IMR-90 (cell line): ENCODE measurements at regions not wholly inside any gene's neighbourhood (a gene's known extent, or its start where the extent isn't known, plus 50 kb on each side); places are given as distances from the start of the nearest gene placed in this dataset.

Experiments
- CTCF ChIP-seq: conservative IDR thresholded peaks from 2 replicates; pipeline ENCODE4 v1.5.1; 2012; ENCODE audit warnings: mild to moderate bottlenecking, low read depth, low read length, improper control_type of control experiment
- ELK1 ChIP-seq: fragments of 150-350 bp; IDR thresholded peaks from 2 replicates; pipeline ENCODE4 v1.6.1; 2016; ENCODE audit warnings: low read depth, mild to moderate bottlenecking, low read length, moderate library complexity, borderline replicate concordance
- FOS ChIP-seq: fragments of 150-350 bp; IDR thresholded peaks from 2 replicates; pipeline ENCODE4 v1.6.1; 2016; ENCODE audit warnings: low read depth, low read length
- POLR2A ChIP-seq: IDR thresholded peaks from 2 replicates; pipeline ENCODE4 v1.6.1; 2012; ENCODE audit warnings: mild to moderate bottlenecking, low read depth, low read length
- RFX5 ChIP-seq: IDR thresholded peaks from 2 replicates; pipeline ENCODE4 v1.8.0; 2012; ENCODE audit warnings: low read depth, mild to moderate bottlenecking, low read length, moderate library complexity

- no peak for TF ChIP-seq CTCF
- no peak for TF ChIP-seq POLR2A
- no peak for TF ChIP-seq RFX5
- no peak for TF ChIP-seq FOS
- TF ChIP-seq ELK1, result no peak
Observed at GRCh38 chr12:114213055-114213581, 192.8 kb downstream of the TBX5 start.
